H9 (cell line): ENCODE measurements at regions not wholly inside any gene's neighbourhood (a gene's known extent, or its start where the extent isn't known, plus 50 kb on each side); places are given as distances from the start of the nearest gene placed in this dataset.

Experiments used
- DNase-seq: peaks from one replicate; pipeline ENCODE4 v3.0.0-alpha.2; 2017
- H2AFZ ChIP-seq: one replicate; pipeline ENCODE4 v1.6.1; 2013; ENCODE audit warnings: mild to moderate bottlenecking, low read length, control low read depth, moderate library complexity
- H2AK5ac ChIP-seq: 2 replicates; pipeline ENCODE4 v1.6.1; 2013; ENCODE audit warnings: low read length, control low read depth, mixed read lengths; ENCODE audit not compliant: insufficient read length
- H2BK120ac ChIP-seq: one replicate; pipeline ENCODE4 v1.6.1; 2013; ENCODE audit warnings: low read depth, mild to moderate bottlenecking, low read length, control low read depth, inconsistent platforms; ENCODE audit not compliant: poor library complexity, severe bottlenecking
- H2BK12ac ChIP-seq: 2 replicates; pipeline ENCODE4 v1.6.1; 2013; ENCODE audit warnings: low read length, control low read depth, mixed read lengths, low read depth; ENCODE audit not compliant: insufficient read length
- H2BK15ac ChIP-seq: 2 replicates; pipeline ENCODE4 v1.6.1; 2013; ENCODE audit warnings: low read depth, low read length, control low read depth
- H2BK20ac ChIP-seq: one replicate; pipeline ENCODE4 v1.6.1; 2013; ENCODE audit warnings: low read depth, mild to moderate bottlenecking, low read length, control low read depth, inconsistent platforms; ENCODE audit not compliant: poor library complexity, severe bottlenecking
- H2BK5ac ChIP-seq: 2 replicates; pipeline ENCODE4 v1.6.1; 2013; ENCODE audit warnings: low read length, control low read depth, mixed read lengths; ENCODE audit not compliant: insufficient read length
- H3K14ac ChIP-seq: 2 replicates; pipeline ENCODE4 v1.6.1; 2013; ENCODE audit warnings: low read length, control low read depth; ENCODE audit not compliant: insufficient read depth
- H3K18ac ChIP-seq: 2 replicates; pipeline ENCODE4 v1.6.1; 2013; ENCODE audit warnings: low read depth, mild to moderate bottlenecking, mixed read lengths, low read length, control low read depth; ENCODE audit not compliant: insufficient read length
- H3K23ac ChIP-seq: 2 replicates; pipeline ENCODE4 v1.6.1; 2013; ENCODE audit warnings: low read length, control low read depth, mixed read lengths, low read depth; ENCODE audit not compliant: insufficient read length
- H3K23me2 ChIP-seq: 2 replicates; pipeline ENCODE4 v1.6.1; 2013; ENCODE audit warnings: low read depth, mild to moderate bottlenecking, mixed read lengths, low read length, control low read depth; ENCODE audit not compliant: insufficient read length, poor library complexity, severe bottlenecking
- H3K27ac ChIP-seq: 2 replicates; pipeline ENCODE4 v1.5.1; 2013; ENCODE audit warnings: low read length, control low read depth, mixed read lengths, low read depth; ENCODE audit not compliant: insufficient read length
- H3K27me3 ChIP-seq: 2 replicates; pipeline ENCODE4 v1.6.1; 2013; ENCODE audit warnings: low read length, control low read depth, inconsistent platforms; ENCODE audit not compliant: insufficient read depth
- H3K4ac ChIP-seq: 2 replicates; pipeline ENCODE4 v1.6.1; 2013; ENCODE audit warnings: low read depth, mild to moderate bottlenecking, control low read depth, inconsistent platforms, low read length, moderate library complexity
- H3K4me1 ChIP-seq: 2 replicates; pipeline ENCODE4 v1.6.1; 2013; ENCODE audit warnings: low read length, control low read depth, inconsistent platforms; ENCODE audit not compliant: insufficient read depth
- H3K4me2 ChIP-seq: 2 replicates; pipeline ENCODE4 v1.6.1; 2013; ENCODE audit warnings: low read length, control low read depth, mixed read lengths; ENCODE audit not compliant: insufficient read length, insufficient read depth
- H3K56ac ChIP-seq: 2 replicates; pipeline ENCODE4 v1.6.1; 2013; ENCODE audit warnings: low read depth, mild to moderate bottlenecking, mixed read lengths, low read length, control low read depth; ENCODE audit not compliant: insufficient read length
- H3K79me1 ChIP-seq: 2 replicates; pipeline ENCODE4 v1.6.1; 2013; ENCODE audit warnings: low read depth, mild to moderate bottlenecking, moderate library complexity, low read length, control low read depth, inconsistent platforms; ENCODE audit not compliant: insufficient read depth, poor library complexity, severe bottlenecking
- H3K79me2 ChIP-seq: 2 replicates; pipeline ENCODE4 v1.6.1; 2013; ENCODE audit warnings: low read length, control low read depth, inconsistent platforms; ENCODE audit not compliant: insufficient read depth
- H3K9ac ChIP-seq: 2 replicates; pipeline ENCODE4 v1.6.1; 2013; ENCODE audit warnings: low read length, control low read depth, mixed read lengths; ENCODE audit not compliant: insufficient read length; ENCODE audit errors: extremely low read depth
- H3K9me3 ChIP-seq: one replicate; pipeline ENCODE4 v1.6.1; 2013; ENCODE audit warnings: low read depth, low read length, inconsistent platforms; ENCODE audit not compliant: control insufficient read depth
- H3T11ph ChIP-seq: one replicate; pipeline ENCODE4 v1.6.1; 2013; ENCODE audit warnings: mild to moderate bottlenecking, low read length, control low read depth, inconsistent platforms
- H4K20me1 ChIP-seq: one replicate; pipeline ENCODE4 v1.6.1; 2013; ENCODE audit not compliant: control insufficient read depth, insufficient read length, insufficient read depth
- H4K5ac ChIP-seq: 2 replicates; pipeline ENCODE4 v1.6.1; 2013; ENCODE audit warnings: low read depth, mild to moderate bottlenecking, mixed read lengths, low read length, control low read depth; ENCODE audit not compliant: insufficient read length
- H4K8ac ChIP-seq: replicated peaks from 2 replicates; pipeline ENCODE4 v1.6.1; 2013; ENCODE audit warnings: low read length, control low read depth, mixed read lengths, low read depth; ENCODE audit not compliant: insufficient read length
- H4K91ac ChIP-seq: 2 replicates; pipeline ENCODE4 v1.6.1; 2013; ENCODE audit warnings: low read depth, mild to moderate bottlenecking, moderate library complexity, mixed read lengths, low read length, control low read depth; ENCODE audit not compliant: insufficient read length
- H3K27ac Mint-ChIP-seq, 3 experiments: 2 replicates in 2 of 3; 3 replicates in 1 of 3; pipeline ENCODE4 v1.8.0; 2020 to 2021; ENCODE audit warnings: mixed read lengths in 3 of 3, mild to moderate bottlenecking in 1 of 3, moderate library complexity in 1 of 3
- H3K27me3 Mint-ChIP-seq: 2 replicates; pipeline ENCODE4 v1.8.0; 2021; ENCODE audit warnings: low read depth, mild to moderate bottlenecking, moderate library complexity, mixed read lengths
- H3K36me3 Mint-ChIP-seq, 3 experiments: 2 replicates in 2 of 3; 3 replicates in 1 of 3; pipeline ENCODE4 v1.8.0; 2020 to 2021; ENCODE audit warnings: low read depth in 3 of 3, mixed read lengths in 3 of 3; ENCODE audit not compliant: insufficient read depth in 1 of 3
- H3K4me1 Mint-ChIP-seq, 2 experiments: 2 replicates each; pipeline ENCODE4 v1.8.0; 2020; ENCODE audit warnings: mixed read lengths in 2 of 2
- H3K4me3 Mint-ChIP-seq, 2 experiments: 2 replicates in 1 of 2; 3 replicates in 1 of 2; pipeline ENCODE4 v1.8.0; 2020 to 2021; ENCODE audit warnings: mild to moderate bottlenecking in 2 of 2, mixed read lengths in 2 of 2, moderate library complexity in 1 of 2
- H3K9me3 Mint-ChIP-seq, 2 experiments: 2 replicates in 1 of 2; 3 replicates in 1 of 2; pipeline ENCODE4 v1.8.0; 2020; ENCODE audit warnings: mild to moderate bottlenecking in 2 of 2, mixed read lengths in 2 of 2, moderate library complexity in 1 of 2
- WGBS: extraction: QIAGEN DNeasy Blood & Tissue Kit; methylation state at CpG from one replicate; pipeline ENCODE4 v1.1.7; 2013; ENCODE audit warnings: missing lambda C conversion rate, low lambda C conversion rate, mixed read lengths; ENCODE audit not compliant: insufficient read length; ENCODE audit errors: extremely low coverage; 5-methylcytosine and 5-hydroxymethylcytosine counted together
- TF ChIP-seq, protein P1 (sequence below): fragments of 200-600 bp; sonication (generic); conservative IDR thresholded peaks from 3 replicates; pipeline ENCODE4 v1.8.0; 2021; ENCODE audit warnings: antibody characterized with exemption, mild to moderate bottlenecking

DNA sequence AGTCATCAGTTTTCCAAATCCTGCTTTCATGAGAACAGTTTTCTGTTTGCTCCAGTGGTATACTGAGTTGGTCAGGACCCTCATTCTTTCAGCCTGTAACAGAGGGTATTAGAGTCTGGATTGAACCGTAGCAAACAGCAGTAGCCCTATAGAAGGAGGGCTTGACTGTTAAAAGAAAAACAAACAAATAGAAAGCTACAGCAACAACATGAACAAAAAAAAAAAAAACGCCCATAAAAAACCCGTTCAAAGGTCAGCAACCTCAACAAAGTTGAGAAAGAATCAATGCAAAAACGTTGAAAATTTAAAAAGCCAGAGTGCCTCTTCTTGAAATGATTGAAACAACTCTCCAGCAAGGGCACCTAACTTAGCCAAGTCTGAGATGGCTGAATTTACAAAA is 64.7 kb upstream of the UGT2B10 start:
- H3K27me3 ChIP-seq, result no peaks in the 10 kb centered on the region
- Mint-ChIP-seq H3K4me1 (no peaks in the 10 kb centered on the region), H3K9me3 (no peaks in the 10 kb centered on the region), H3K4me3 (no peak overlapping the region), H3K27me3 (no peaks in the 10 kb centered on the region), H3K36me3 (no peaks in the 10 kb centered on the region; a peak in 1 of 7 replicates), H3K27ac (no peak overlapping the region)
- H4K5ac ChIP-seq, result no peak overlapping the region
- no peaks in the 10 kb centered on the region for H3K79me2 ChIP-seq
- no peak overlapping the region for H3K4me2 ChIP-seq
- no peak overlapping the region for H2BK5ac ChIP-seq
- no peak overlapping the region for H3K4ac ChIP-seq
- H2AFZ ChIP-seq, result no peak overlapping the region
- no peak overlapping the region for H2BK12ac ChIP-seq
- H3K9me3 ChIP-seq, result no peaks in the 10 kb centered on the region
- no peak for DNase-seq
- H3K14ac ChIP-seq, result no peak overlapping the region
- no peak overlapping the region for H3T11ph ChIP-seq
- H2BK20ac ChIP-seq, result no peak overlapping the region
- H3K18ac ChIP-seq, result no peak overlapping the region
- H3K56ac ChIP-seq, result no peak overlapping the region
- no peak overlapping the region for H2AK5ac ChIP-seq
- WGBS, result no CpG with 5 or more reads among the region's 4 CpGs
- H3K23ac ChIP-seq, result no peak overlapping the region
- H4K20me1 ChIP-seq, result no peaks in the 10 kb centered on the region
- H2BK120ac ChIP-seq, result no peak overlapping the region
- no peak overlapping the region for H3K9ac ChIP-seq
- no peak overlapping the region for H3K27ac ChIP-seq
- H3K79me1 ChIP-seq, result no peaks in the 10 kb centered on the region
- H4K8ac ChIP-seq, result no peak overlapping the region
- no peak overlapping the region for H2BK15ac ChIP-seq
- H3K4me1 ChIP-seq, result no peaks in the 10 kb centered on the region
- H3K23me2 ChIP-seq, result no peaks in the 10 kb centered on the region
- TF ChIP-seq, protein P1, sequence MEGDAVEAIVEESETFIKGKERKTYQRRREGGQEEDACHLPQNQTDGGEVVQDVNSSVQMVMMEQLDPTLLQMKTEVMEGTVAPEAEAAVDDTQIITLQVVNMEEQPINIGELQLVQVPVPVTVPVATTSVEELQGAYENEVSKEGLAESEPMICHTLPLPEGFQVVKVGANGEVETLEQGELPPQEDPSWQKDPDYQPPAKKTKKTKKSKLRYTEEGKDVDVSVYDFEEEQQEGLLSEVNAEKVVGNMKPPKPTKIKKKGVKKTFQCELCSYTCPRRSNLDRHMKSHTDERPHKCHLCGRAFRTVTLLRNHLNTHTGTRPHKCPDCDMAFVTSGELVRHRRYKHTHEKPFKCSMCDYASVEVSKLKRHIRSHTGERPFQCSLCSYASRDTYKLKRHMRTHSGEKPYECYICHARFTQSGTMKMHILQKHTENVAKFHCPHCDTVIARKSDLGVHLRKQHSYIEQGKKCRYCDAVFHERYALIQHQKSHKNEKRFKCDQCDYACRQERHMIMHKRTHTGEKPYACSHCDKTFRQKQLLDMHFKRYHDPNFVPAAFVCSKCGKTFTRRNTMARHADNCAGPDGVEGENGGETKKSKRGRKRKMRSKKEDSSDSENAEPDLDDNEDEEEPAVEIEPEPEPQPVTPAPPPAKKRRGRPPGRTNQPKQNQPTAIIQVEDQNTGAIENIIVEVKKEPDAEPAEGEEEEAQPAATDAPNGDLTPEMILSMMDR, result no peak
- no peak overlapping the region for H4K91ac ChIP-seq
